K562 (cell line): ENCODE measurements at regions not wholly inside any gene's neighbourhood (a gene's known extent, or its start where the extent isn't known, plus 50 kb on each side); places are given as distances from the start of the nearest gene placed in this dataset.

Experiments
- ATAC-seq: fragments of 200-7000 bp; cut with Tn5 transposase; 3 replicates; pipeline ENCODE4 v1.9.1; 2020; ENCODE audit warnings: moderate library complexity
- BruUV-seq: library from RNA; stranded (reverse); fragments of 400-500 nt; replicated peaks from 2 replicates; lab custom pipeline; 2021; lab: Mats Ljungman, UMichigan
- CTCF ChIA-PET: fragments of 300-600 bp; formaldehyde crosslinking; extraction: SDS; loops from one replicate; lab custom pipeline; 2021; ENCODE audit warnings: low intra/inter-chr PET ratio; lab: Yijun Ruan, JAX
- POLR2A ChIA-PET: fragments of 300-600, 350-650 bp; sonication (Branson Sonifier 250); formaldehyde crosslinking; extraction: SDS; loops from one replicate; lab custom pipeline; 2021; ENCODE audit warnings: antibody characterized with exemption, inconsistent platforms; lab: Yijun Ruan, JAX
- DNase-seq, 4 experiments: peaks; one replicate each; pipeline versions ENCODE4 v3.0.0 to v3.0.0-alpha.2; 2011 to 2018; ENCODE audit warnings: low spot score in 3 of 4, mixed read lengths in 3 of 4; ENCODE audit errors: extremely low read depth in 1 of 4
- FAIRE-seq: peaks from 2 replicates; lab custom pipeline; 2011; peaks lifted over from hg19 to GRCh38; lab: Jason Lieb, UNC
- H2AFZ ChIP-seq: 2 replicates; pipeline ENCODE4 v1.6.0; 2011; ENCODE audit warnings: low read depth, low read length, control low read depth, inconsistent platforms
- H3K27ac ChIP-seq: fragments of 200-600 bp; 3 replicates; pipeline ENCODE4 v1.8.0; 2011; ENCODE audit warnings: low read depth, mild to moderate bottlenecking, control low read depth, inconsistent platforms, low read length, moderate library complexity, mixed read lengths; ENCODE audit errors: extremely low read depth
- H3K27me3 ChIP-seq, 2 experiments: fragments of 300-600 bp in 1 of 2; 2 replicates in 1 of 2; 3 replicates in 1 of 2; pipeline versions ENCODE4 v1.6.0 to v1.8.0; 2011; ENCODE audit warnings: inconsistent platforms in 2 of 2, low read length in 2 of 2, mild to moderate bottlenecking in 1 of 2, mixed read lengths in 1 of 2, moderate library complexity in 1 of 2; ENCODE audit not compliant: control insufficient read depth in 2 of 2, insufficient read depth in 2 of 2
- H3K36me3 ChIP-seq: fragments of 300-600 bp; 3 replicates; pipeline ENCODE4 v1.8.0; 2011; ENCODE audit warnings: mild to moderate bottlenecking, low read length, inconsistent platforms; ENCODE audit not compliant: control insufficient read depth, insufficient read depth
- H3K4me1 ChIP-seq, 2 experiments: fragments of 200-600 bp in 1 of 2; replicated peaks in 1 of 2; 2 replicates in 1 of 2; 3 replicates in 1 of 2; pipeline versions ENCODE4 v1.5.1 to v1.8.0; 2011; ENCODE audit warnings: inconsistent platforms in 2 of 2, low read length in 2 of 2, mild to moderate bottlenecking in 1 of 2, mixed read lengths in 1 of 2, moderate library complexity in 1 of 2; ENCODE audit not compliant: control insufficient read depth in 2 of 2, insufficient read depth in 2 of 2
- H3K4me2 ChIP-seq: 2 replicates; pipeline ENCODE4 v1.6.1; 2011; ENCODE audit warnings: low read length, control low read depth, inconsistent platforms, mixed read lengths; ENCODE audit not compliant: insufficient read depth
- H3K4me3 ChIP-seq: fragments of 200-600 bp; sonication (generic), shearing (Covaris generic); 2 replicates; pipeline ENCODE4 v1.5.1; 2016; ENCODE audit warnings: control low read depth, inconsistent platforms
- H3K79me2 ChIP-seq: fragments of 200-600 bp; 3 replicates; pipeline ENCODE4 v1.8.0; 2011; ENCODE audit warnings: low read length, inconsistent platforms; ENCODE audit not compliant: control insufficient read depth, insufficient read depth
- H3K9ac ChIP-seq, 2 experiments: 2 replicates each; pipeline versions ENCODE4 v1.6.0 to v1.6.1; 2011; ENCODE audit warnings: low read depth in 2 of 2, low read length in 2 of 2, control low read depth in 1 of 2, inconsistent platforms in 1 of 2, mild to moderate bottlenecking in 1 of 2, mixed read lengths in 1 of 2; ENCODE audit not compliant: insufficient read depth in 1 of 2
- H3K9me1 ChIP-seq: one replicate; pipeline ENCODE4 v1.6.0; 2011; ENCODE audit warnings: inconsistent platforms, mild to moderate bottlenecking, low read length, moderate library complexity; ENCODE audit not compliant: control insufficient read depth, insufficient read depth
- H3K9me3 ChIP-seq: replicated peaks from 2 replicates; pipeline ENCODE4 v1.5.1; 2011; ENCODE audit warnings: low read depth, low read length, inconsistent platforms; ENCODE audit not compliant: control insufficient read depth, insufficient read depth
- H4K20me1 ChIP-seq: replicated peaks from 2 replicates; pipeline ENCODE4 v1.6.1; 2011; ENCODE audit warnings: low read length, inconsistent platforms, mixed read lengths; ENCODE audit not compliant: control insufficient read depth, insufficient read depth
- BCL6 ChIP-seq: fragments of 250-450 bp; sonication (Bioruptor Pico); IDR thresholded peaks from 2 replicates; pipeline ENCODE4 v1.4.0; 2020
- CEBPG ChIP-seq, 3 experiments: fragments of 200-800 bp in 1 of 3; sonication (Bioruptor generic) in 1 of 3; sonication (generic) in 1 of 3; formaldehyde crosslinking in 1 of 3; IDR thresholded peaks in 2 of 3; conservative IDR thresholded peaks in 1 of 3; 2 replicates each; pipeline versions ENCODE4 v1.6.1 to v1.8.0; 2016 to 2022; ENCODE audit warnings: missing compliant biosample characterization in 2 of 3, missing genetic modification characterization in 2 of 3, mild to moderate bottlenecking in 1 of 3, missing genetic modification reagents in 1 of 3
- ERF ChIP-seq: fragments of 450-650 bp; formaldehyde crosslinking; IDR thresholded peaks from 2 replicates; pipeline ENCODE4 v1.4.0; 2020; ENCODE audit warnings: mild to moderate bottlenecking, mixed read lengths
- GATAD2B ChIP-seq: fragments of 450-650 bp; IDR thresholded peaks from 2 replicates; pipeline ENCODE4 v1.6.1; 2017; ENCODE audit warnings: mild to moderate bottlenecking, borderline replicate concordance
- GTF2F1 ChIP-seq: IDR thresholded peaks from 2 replicates; pipeline ENCODE4 v1.6.1; 2011; ENCODE audit warnings: low read depth, low read length, improper control_type of control experiment
- HMG20B ChIP-seq: fragments of 250-450 bp; sonication (Bioruptor Pico); IDR thresholded peaks from 2 replicates; pipeline ENCODE4 v1.5.0; 2021; ENCODE audit warnings: mild to moderate bottlenecking
- JUND ChIP-seq, 2 experiments: IDR thresholded peaks; 2 replicates in 1 of 2; 3 replicates in 1 of 2; pipeline ENCODE4 v1.6.1; 2011; ENCODE audit warnings: borderline replicate concordance in 2 of 2, low read depth in 2 of 2, low read length in 2 of 2, improper control_type of control experiment in 1 of 2, missing biosample characterization in 1 of 2, missing genetic modification characterization in 1 of 2, missing genetic modification reagents in 1 of 2
- PKNOX1 ChIP-seq: fragments of 450-650 bp; IDR thresholded peaks from 2 replicates; pipeline ENCODE4 v1.6.1; 2016
- SFPQ ChIP-seq: fragments of 200-400 bp; formaldehyde crosslinking; IDR thresholded peaks from 2 replicates; pipeline ENCODE4 v1.6.1; 2017; ENCODE audit warnings: mild to moderate bottlenecking, low read depth, low read length, moderate library complexity
- TAF1 ChIP-seq: IDR thresholded peaks from 2 replicates; pipeline ENCODE4 v1.6.1; 2011; ENCODE audit warnings: mild to moderate bottlenecking, low read length, moderate library complexity; ENCODE audit not compliant: insufficient read depth, control insufficient read depth, severe bottlenecking; ENCODE audit errors: extremely low read depth
- ZNF398 ChIP-seq: fragments of 250-450 bp; sonication (Bioruptor Pico); IDR thresholded peaks from 2 replicates; pipeline ENCODE4 v1.8.0; 2021; ENCODE audit warnings: moderate library complexity, mild to moderate bottlenecking, inconsistent platforms
- ZNF764 ChIP-seq: fragments of 250-450 bp; sonication (Bioruptor Pico); IDR thresholded peaks from 2 replicates; pipeline ENCODE4 v1.4.0; 2020; ENCODE audit warnings: low read depth, mild to moderate bottlenecking, moderate library complexity
- WGBS: fragments of 100-300 bp; shearing (Covaris generic); methylation state at CpG from one replicate; pipeline ENCODE4 v1.1.6; 2016; ENCODE audit warnings: low coverage, mixed read lengths; ENCODE audit not compliant: insufficient coverage; ENCODE audit errors: missing lambda C conversion rate; 5-methylcytosine and 5-hydroxymethylcytosine counted together
- in situ Hi-C: fragments of 300-500 bp; cut with MboI; formaldehyde crosslinking; loops from 4 replicates; pipeline ENCODE4 v1.15.0; 2018; ENCODE audit warnings: inconsistent platforms, mixed read lengths
- intact Hi-C: fragments of 100-400 bp; cut with micrococcal nuclease; formaldehyde crosslinking; loops from 2 replicates; pipeline ENCODE4 v1.14.2; 2022
- TF ChIP-seq, protein P1 (sequence below): fragments of 450-650 bp; formaldehyde crosslinking; IDR thresholded peaks from 2 replicates; pipeline ENCODE4 v1.4.0; 2022; ENCODE audit warnings: mild to moderate bottlenecking, moderate library complexity

DNA sequence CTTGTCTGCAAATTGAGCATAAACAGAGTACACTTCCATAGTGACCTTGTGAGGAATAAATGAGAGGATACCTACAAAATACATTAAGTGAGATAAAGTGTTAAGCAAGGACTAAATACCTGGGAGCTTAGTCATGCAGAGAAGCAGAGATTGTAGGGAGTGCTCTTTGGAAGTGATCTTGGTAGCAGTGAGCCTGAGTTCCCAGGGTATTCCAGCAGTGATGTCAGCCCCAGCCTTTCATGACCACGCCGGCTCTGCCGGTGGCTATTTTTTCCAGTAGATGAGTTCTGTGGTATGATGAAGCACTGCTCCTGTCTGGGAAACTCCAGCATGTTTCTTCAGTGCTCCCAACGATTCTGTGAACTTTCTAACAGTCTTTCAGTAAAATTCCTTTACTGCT is 391.5 kb upstream of the IGFBP7 start (continued):
- TF ChIP-seq ERF (CRISPR knock-in tag) (no peak), GTF2F1 (no peak), ZNF764 (CRISPR knock-in tag) (no peak)
- TF ChIP-seq, all 486 proteins: peak for 0

DNA sequence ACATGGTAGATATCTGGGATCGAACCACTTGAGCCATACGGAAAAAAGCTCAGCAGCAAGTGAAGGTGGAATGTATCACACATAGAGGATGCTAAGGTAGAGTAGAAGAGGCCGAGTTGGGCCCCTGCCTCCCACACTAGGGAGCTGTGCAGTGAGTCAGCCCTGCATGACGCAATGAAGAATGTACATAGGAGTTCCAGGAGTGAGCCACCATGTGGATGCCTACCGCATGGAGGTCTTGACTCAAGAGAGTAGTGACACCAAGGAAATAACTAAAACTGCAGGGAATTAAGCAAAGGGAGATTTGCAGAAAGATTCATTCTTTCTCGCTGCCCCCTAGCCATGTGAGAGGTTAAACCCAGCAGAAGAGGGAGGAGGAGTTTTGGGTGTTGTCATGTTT is 389.6 kb upstream of the IGFBP7 start:
- Histone ChIP-seq H4K20me1 (no peaks in the 10 kb centered on the region), H3K4me2 (no peak overlapping the region), H3K4me3 (no peak overlapping the region), H3K9ac (no peak overlapping the region), H3K36me3 (no peaks in the 10 kb centered on the region), H3K79me2 (no peaks in the 10 kb centered on the region), H3K9me3 (no peaks in the 10 kb centered on the region), H3K27ac (no peak overlapping the region), H3K4me1 (no peaks in the 10 kb centered on the region), H3K9me1 (no peaks in the 10 kb centered on the region), H2AFZ (no peak overlapping the region), H3K27me3 (no peaks in the 10 kb centered on the region)
- FAIRE-seq, result no peak
- DNase-seq, result peak in 2 of 4 experiments; percentile 2 to 15
- in situ Hi-C loops, result no loop called here
- peak; percentile 72 for ATAC-seq
- intact Hi-C loops, result no loop called here
- ChIA-PET CTCF (no interaction called here), POLR2A (no interaction called here)
- no TSS peak for BruUV-seq
- WGBS, result 0% methylated on average over 6 of the region's 6 CpGs
- no peak for TF ChIP-seq ZNF398
- TF ChIP-seq HMG20B (CRISPR knock-in tag), result no peak
- TF ChIP-seq, protein P1, sequence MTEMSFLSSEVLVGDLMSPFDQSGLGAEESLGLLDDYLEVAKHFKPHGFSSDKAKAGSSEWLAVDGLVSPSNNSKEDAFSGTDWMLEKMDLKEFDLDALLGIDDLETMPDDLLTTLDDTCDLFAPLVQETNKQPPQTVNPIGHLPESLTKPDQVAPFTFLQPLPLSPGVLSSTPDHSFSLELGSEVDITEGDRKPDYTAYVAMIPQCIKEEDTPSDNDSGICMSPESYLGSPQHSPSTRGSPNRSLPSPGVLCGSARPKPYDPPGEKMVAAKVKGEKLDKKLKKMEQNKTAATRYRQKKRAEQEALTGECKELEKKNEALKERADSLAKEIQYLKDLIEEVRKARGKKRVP (CRISPR knock-in tag), result no peak
- TF ChIP-seq SFPQ, result no peak
- no peak for TF ChIP-seq CEBPG (CRISPR knock-in tag; IDR thresholded peaks at IDR 0.05)
- no peak for TF ChIP-seq CEBPG (tag; conservative IDR thresholded peaks at IDR 0.05 in 1 of 2, IDR thresholded peaks at IDR 0.05 in 1 of 2)
- TF ChIP-seq GATAD2B, result no peak
- no peak for TF ChIP-seq PKNOX1
- peak; percentile 48 for TF ChIP-seq JUND (IDR thresholded peaks at IDR 0.05; ENCODE audit: borderline replicate concordance, low read depth, low read length)
- peak; percentile 31; the same call in 1 of the 3 replicates for TF ChIP-seq JUND (tag; IDR thresholded peaks at IDR 0.05; ENCODE audit: borderline replicate concordance, low read depth, low read length)
- no peak for TF ChIP-seq BCL6
- TF ChIP-seq TAF1, result no peak
